HCT116 (cell line): ENCODE measurements at regions not wholly inside any gene's neighbourhood (a gene's known extent, or its start where the extent isn't known, plus 50 kb on each side); places are given as distances from the start of the nearest gene placed in this dataset.

Experiments
- ATAC-seq: fragments of 200-7000 bp; cut with Tn5 transposase; 2 replicates; pipeline ENCODE4 v1.9.1; 2020; ENCODE audit warnings: mild to moderate bottlenecking, moderate library complexity
- BruUV-seq: library from RNA; stranded (reverse); fragments of 400-500 nt; replicated peaks from 2 replicates; lab custom pipeline; 2021; lab: Mats Ljungman, UMichigan
- CTCF ChIA-PET: fragments of 300-600 bp; sonication (Branson Sonifier 250); formaldehyde crosslinking; loops from one replicate; lab custom pipeline; 2021; ENCODE audit warnings: antibody characterized with exemption; lab: Charles Lee
- POLR2A ChIA-PET: fragments of 300-600, 350-600 bp; sonication (Branson Sonifier 250); formaldehyde crosslinking; loops from one replicate; lab custom pipeline; 2021; ENCODE audit warnings: antibody characterized with exemption; lab: Charles Lee
- RAD21 ChIA-PET, 2 experiments: fragments of 300-600 bp; sonication (Branson Sonifier 250); formaldehyde crosslinking; loops; one replicate each; lab custom pipeline; 2023; ENCODE audit warnings: low total read pairs in 2 of 2; ENCODE audit not compliant: uncharacterized antibody in 2 of 2, unreplicated experiment in 2 of 2, low non-redundant PET in 1 of 2; lab: Charles Lee
- DNase-seq: peaks from one replicate; pipeline ENCODE4 v3.0.0-alpha.2; 2010; ENCODE audit warnings: low read depth, low spot score
- H2AFZ ChIP-seq: fragments of 200-600 bp; shearing (Covaris generic), sonication (generic); 2 replicates; pipeline ENCODE4 v1.6.1; 2017; ENCODE audit warnings: low read depth, mixed run types, mixed read lengths, antibody characterized with exemption, low read length; ENCODE audit not compliant: poor library complexity, severe bottlenecking
- H3K27ac ChIP-seq: 2 replicates; pipeline ENCODE4 v1.5.1; 2012; ENCODE audit warnings: low read depth, low read length
- H3K27me3 ChIP-seq: fragments of 200-600 bp; sonication (generic); 2 replicates; pipeline ENCODE4 v1.6.1; 2016; ENCODE audit warnings: mixed run types, low read length, mixed read lengths; ENCODE audit not compliant: insufficient read depth
- H3K36me3 ChIP-seq, 2 experiments: fragments of 200-500 bp in 1 of 2; fragments of 200-600 bp in 1 of 2; sonication (Bioruptor generic) in 1 of 2; sonication (generic) in 1 of 2; 2 replicates each; pipeline versions ENCODE4 v1.5.1 to v1.6.1; 2014 to 2016; ENCODE audit warnings: low read length in 2 of 2, inconsistent platforms in 1 of 2, mixed read lengths in 1 of 2, mixed run types in 1 of 2; ENCODE audit not compliant: insufficient read depth in 2 of 2, control insufficient read depth in 1 of 2
- H3K4me1 ChIP-seq, 2 experiments: fragments of 200-600 bp in 1 of 2; sonication (generic) in 1 of 2; 2 replicates each; pipeline versions ENCODE4 v1.5.1 to v1.6.1; 2012 to 2017; ENCODE audit warnings: low read length in 2 of 2, inconsistent platforms in 1 of 2, mild to moderate bottlenecking in 1 of 2, mixed read lengths in 1 of 2, mixed run types in 1 of 2, moderate library complexity in 1 of 2; ENCODE audit not compliant: insufficient read depth in 2 of 2, control insufficient read depth in 1 of 2
- H3K4me2 ChIP-seq: fragments of 200-600 bp; sonication (generic); 2 replicates; pipeline ENCODE4 v1.6.1; 2017; ENCODE audit warnings: mixed run types, low read length, mixed read lengths
- H3K4me3 ChIP-seq, 2 experiments: fragments of 200-600 bp in 1 of 2; sonication (generic) in 1 of 2; replicated peaks in 1 of 2; 2 replicates each; pipeline ENCODE4 v1.5.1; 2011 to 2016; ENCODE audit warnings: low read length in 2 of 2, control low read depth in 1 of 2, low read depth in 1 of 2, mild to moderate bottlenecking in 1 of 2, mixed read lengths in 1 of 2, mixed run types in 1 of 2
- H3K79me2 ChIP-seq: fragments of 200-600 bp; sonication (generic); 2 replicates; pipeline ENCODE4 v1.6.1; 2017; ENCODE audit warnings: mild to moderate bottlenecking, mixed run types, low read length, moderate library complexity, mixed read lengths; ENCODE audit not compliant: insufficient read depth
- H3K9ac ChIP-seq: fragments of 200-600 bp; sonication (generic); 2 replicates; pipeline ENCODE4 v1.6.1; 2016; ENCODE audit warnings: low read length, mixed read lengths
- H3K9me2 ChIP-seq: fragments of 200-600 bp; sonication (generic), shearing (Covaris generic); 2 replicates; pipeline ENCODE4 v1.6.1; 2017; ENCODE audit warnings: mixed run types, mild to moderate bottlenecking, moderate library complexity; ENCODE audit not compliant: insufficient read depth
- H3K9me3 ChIP-seq, 2 experiments: fragments of 200-500 bp in 1 of 2; fragments of 200-600 bp in 1 of 2; sonication (Bioruptor generic) in 1 of 2; sonication (generic) in 1 of 2; 2 replicates each; pipeline ENCODE4 v1.6.1; 2014 to 2017; ENCODE audit warnings: low read length in 2 of 2, mixed read lengths in 2 of 2, inconsistent platforms in 1 of 2, low read depth in 1 of 2, mild to moderate bottlenecking in 1 of 2, mixed run types in 1 of 2, moderate library complexity in 1 of 2; ENCODE audit not compliant: control insufficient read depth in 1 of 2, insufficient read depth in 1 of 2
- H4K20me1 ChIP-seq: fragments of 200-600 bp; sonication (generic), shearing (Covaris generic); 2 replicates; pipeline ENCODE4 v1.6.1; 2017; ENCODE audit warnings: mixed run types, mild to moderate bottlenecking, moderate library complexity; ENCODE audit not compliant: insufficient read depth
- CEBPB ChIP-seq: IDR thresholded peaks from 2 replicates; pipeline ENCODE4 v1.6.1; 2012; ENCODE audit warnings: low read depth
- CTCF ChIP-seq, 3 experiments: fragments of 200-600 bp in 1 of 3; sonication (generic) in 1 of 3; IDR thresholded peaks in 2 of 3; conservative IDR thresholded peaks in 1 of 3; 2 replicates each; pipeline ENCODE4 v1.5.1; 2012 to 2017; ENCODE audit warnings: low read depth in 2 of 3, low read length in 2 of 3, antibody characterized with exemption in 1 of 3, borderline replicate concordance in 1 of 3, control low read depth in 1 of 3, mild to moderate bottlenecking in 1 of 3, mixed read lengths in 1 of 3, mixed run types in 1 of 3, moderate library complexity in 1 of 3; ENCODE audit not compliant: insufficient read depth in 1 of 3
- EGR1 ChIP-seq: IDR thresholded peaks from 2 replicates; pipeline ENCODE4 v1.6.1; 2012; ENCODE audit warnings: low read depth
- ELF1 ChIP-seq: IDR thresholded peaks from 2 replicates; pipeline ENCODE4 v1.6.1; 2012; ENCODE audit warnings: low read depth, borderline replicate concordance
- EZH2phosphoT487 ChIP-seq: fragments of 200-600 bp; IDR thresholded peaks from 2 replicates; pipeline ENCODE4 v1.6.1; 2018; ENCODE audit warnings: antibody characterized with exemption, borderline replicate concordance
- POLR2A ChIP-seq: IDR thresholded peaks from 2 replicates; pipeline ENCODE4 v1.7.0; 2011; ENCODE audit warnings: borderline replicate concordance; ENCODE audit not compliant: insufficient read depth, insufficient read length; ENCODE audit errors: extremely low read depth
- RAD21 ChIP-seq: IDR thresholded peaks from 2 replicates; pipeline ENCODE4 v1.6.1; 2012; ENCODE audit warnings: low read depth, mild to moderate bottlenecking
- SIN3A ChIP-seq: IDR thresholded peaks from 2 replicates; pipeline ENCODE4 v1.6.1; 2012; ENCODE audit warnings: low read depth
- SP1 ChIP-seq: IDR thresholded peaks from 2 replicates; pipeline ENCODE4 v1.6.1; 2012; ENCODE audit warnings: low read depth
- TCF7L2 ChIP-seq: IDR thresholded peaks from 2 replicates; pipeline ENCODE4 v1.7.0; 2011; ENCODE audit warnings: borderline replicate concordance, inconsistent platforms; ENCODE audit not compliant: insufficient read depth, insufficient read length; ENCODE audit errors: extremely low read depth
- ZBTB33 ChIP-seq: IDR thresholded peaks from 2 replicates; pipeline ENCODE4 v1.6.1; 2011; ENCODE audit warnings: mild to moderate bottlenecking, low read length, moderate library complexity; ENCODE audit not compliant: insufficient replicate concordance; ENCODE audit errors: extremely low read depth
- ZFX ChIP-seq: fragments of 450-650 bp; IDR thresholded peaks from 2 replicates; pipeline ENCODE4 v1.6.1; 2017
- ZNF274 ChIP-seq: fragments of 200-500 bp; sonication (Bioruptor generic); IDR thresholded peaks from 2 replicates; pipeline ENCODE4 v1.6.1; 2014; ENCODE audit warnings: mild to moderate bottlenecking, low read depth, low read length, inconsistent platforms
- intact Hi-C: fragments of 100-400 bp; cut with micrococcal nuclease; formaldehyde crosslinking; loops from 2 replicates; pipeline ENCODE4 v1.10.0; 2022

GRCh38 chr12:114476159-114476558 lies 70.2 kb upstream of the TBX5 start:
- H3K4me3 ChIP-seq = no peak overlapping the region
- no peaks in the 10 kb centered on the region for H3K9me2 ChIP-seq
- no peak overlapping the region for H3K4me2 ChIP-seq
- H3K4me1 ChIP-seq = no peaks in the 10 kb centered on the region
- no peaks in the 10 kb centered on the region for H4K20me1 ChIP-seq
- ChIA-PET POLR2A (no interaction called here), CTCF (interaction anchor here (1.3 to 2.0 kb wide), 2 partner anchors 309 to 496 kb away, joined by 6 to 7 read pairs (median 7); no protein-coding TSS in a partner anchor), RAD21 (no interaction called here)
- DNase-seq = peak; percentile 13
- no peaks in the 10 kb centered on the region for H3K9me3 ChIP-seq
- H3K27me3 ChIP-seq = peaks cover 84% of the 10 kb centered on the region
- TF ChIP-seq CTCF (IDR thresholded peaks at IDR 0.05 in 2 of 3, conservative IDR thresholded peaks at IDR 0.05 in 1 of 3; ENCODE audit: borderline replicate concordance in 1 of 3, insufficient read depth in 1 of 3, low read depth in 2 of 3, low read length in 2 of 3) = peak; percentile 47 to 72 (median 58)
- TF ChIP-seq CEBPB = no peak
- TF ChIP-seq SP1 = no peak
- TF ChIP-seq POLR2A = no peak
- peak; percentile 63 for TF ChIP-seq RAD21
- no peak for TF ChIP-seq ELF1
- no peaks in the 10 kb centered on the region for H3K79me2 ChIP-seq
- no peaks in the 10 kb centered on the region for H3K36me3 ChIP-seq
- intact Hi-C loops = loop anchor here (1.0 to 10.0 kb wide), 4 partner anchors 121 to 496 kb away; no protein-coding TSS in a partner anchor
- BruUV-seq = no TSS peak
- peak; percentile 74 for ATAC-seq
- no peak overlapping the region for H3K9ac ChIP-seq
- H3K27ac ChIP-seq = no peak overlapping the region
- no peak overlapping the region for H2AFZ ChIP-seq

GRCh38 chr12:114473717-114474116 lies 67.8 kb upstream of the TBX5 start:
- Histone ChIP-seq H3K27ac (no peak overlapping the region), H3K4me2 (no peak overlapping the region), H3K9me2 (no peaks in the 10 kb centered on the region), H3K9ac (no peak overlapping the region), H4K20me1 (no peaks in the 10 kb centered on the region), H3K4me1 (no peaks in the 10 kb centered on the region), H3K4me3 (no peak overlapping the region), H3K79me2 (no peaks in the 10 kb centered on the region), H3K36me3 (no peaks in the 10 kb centered on the region), H2AFZ (no peak overlapping the region), H3K27me3 (peaks cover 62% of the 10 kb centered on the region), H3K9me3 (no peaks in the 10 kb centered on the region)
- BruUV-seq = no TSS peak
- CTCF ChIA-PET = interaction anchor here (1.1 kb wide), 1 partner anchor 307 kb away, joined by 3 read pairs; no protein-coding TSS in a partner anchor
- POLR2A ChIA-PET = no interaction called here
- DNase-seq = no peak
- ATAC-seq = no peak
- RAD21 ChIA-PET = no interaction called here
- intact Hi-C loops = loop anchor here (10.0 kb wide), 1 partner anchor 119 kb away; no protein-coding TSS in a partner anchor
- TF ChIP-seq POLR2A (no peak), ELF1 (no peak), CEBPB (no peak), EGR1 (no peak), EZH2phosphoT487 (no peak), ZBTB33 (no peak), ZNF274 (no peak), SIN3A (no peak), RAD21 (no peak), ZFX (no peak), CTCF (IDR thresholded peaks at IDR 0.05 in 2 of 3, conservative IDR thresholded peaks at IDR 0.05 in 1 of 3; ENCODE audit: borderline replicate concordance in 1 of 3, insufficient read depth in 1 of 3, low read depth in 2 of 3, low read length in 2 of 3) (no peak), TCF7L2 (no peak)
